ENCODE measurements at regions not wholly inside any gene's neighbourhood (a gene's known extent, or its start where the extent isn't known, plus 50 kb on each side); places are given as distances from the start of the nearest gene placed in this dataset.
"Not testable (repeated sequence)": the region's sequence is repeated elsewhere in the genome, so short reads cannot be mapped to it uniquely, and the experiment has no call there.

- no peak for DNase-seq (ENCODE audit: low read depth in 3 of 3)
These were observed 326.8 kb downstream of the CCDC85A start for GRCh38 chr2:56510610-56511009.

DNA sequence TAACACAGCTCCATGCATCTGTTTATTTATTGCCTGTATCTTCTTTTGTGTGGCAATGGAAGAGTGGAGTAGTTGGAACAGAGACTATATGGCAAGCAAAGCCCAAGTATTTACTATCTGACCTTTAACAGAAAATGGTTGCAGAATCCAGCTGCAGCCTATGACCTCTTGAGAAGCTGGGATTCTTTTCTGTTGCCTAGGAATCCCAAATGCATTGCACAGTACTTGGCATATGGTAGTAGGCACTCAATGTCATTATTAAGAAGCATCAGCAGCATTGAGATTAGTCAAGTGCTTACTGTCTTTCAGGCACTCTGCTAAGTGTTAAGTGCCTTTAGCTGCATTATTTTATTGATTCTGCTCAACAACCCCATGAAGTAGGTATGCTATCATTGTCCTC, 331.6 kb downstream of the CCDC85A start:
- no peak for DNase-seq (ENCODE audit: low read depth in 3 of 3)

- DNase-seq (ENCODE audit: low read depth in 3 of 3): no peak
These were observed 336.0 kb downstream of the CCDC85A start for GRCh38 chr2:56519806-56520205.

DNA sequence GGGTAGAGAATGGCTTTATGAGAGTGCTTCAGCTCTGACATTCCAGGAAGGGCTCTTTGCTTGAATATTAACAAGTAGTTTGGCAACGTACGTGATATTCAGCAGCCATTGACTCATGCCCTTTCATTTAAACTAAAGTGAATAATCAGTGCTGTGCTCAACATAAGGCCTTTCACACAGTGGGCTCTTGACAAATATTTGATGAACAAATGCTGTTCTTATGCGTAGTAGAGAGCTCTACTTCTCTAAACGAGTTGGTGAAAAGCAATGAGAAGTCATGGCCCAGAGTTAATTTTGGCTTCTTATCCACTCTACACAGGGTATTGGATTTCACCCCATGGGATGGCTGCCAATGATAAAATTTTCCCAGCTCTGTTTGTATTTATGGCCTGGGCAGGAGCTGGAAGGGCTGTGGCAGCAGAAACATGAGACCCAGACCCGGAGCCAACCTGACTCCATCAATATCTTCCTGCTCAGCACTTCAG, 338.9 kb downstream of the CCDC85A start:
- DNase-seq (ENCODE audit: low read depth in 3 of 3): no peak

GRCh38 chr2:56523816-56524215, 340.0 kb downstream of the CCDC85A start:
- no peak for DNase-seq (ENCODE audit: low read depth in 3 of 3)

DNA sequence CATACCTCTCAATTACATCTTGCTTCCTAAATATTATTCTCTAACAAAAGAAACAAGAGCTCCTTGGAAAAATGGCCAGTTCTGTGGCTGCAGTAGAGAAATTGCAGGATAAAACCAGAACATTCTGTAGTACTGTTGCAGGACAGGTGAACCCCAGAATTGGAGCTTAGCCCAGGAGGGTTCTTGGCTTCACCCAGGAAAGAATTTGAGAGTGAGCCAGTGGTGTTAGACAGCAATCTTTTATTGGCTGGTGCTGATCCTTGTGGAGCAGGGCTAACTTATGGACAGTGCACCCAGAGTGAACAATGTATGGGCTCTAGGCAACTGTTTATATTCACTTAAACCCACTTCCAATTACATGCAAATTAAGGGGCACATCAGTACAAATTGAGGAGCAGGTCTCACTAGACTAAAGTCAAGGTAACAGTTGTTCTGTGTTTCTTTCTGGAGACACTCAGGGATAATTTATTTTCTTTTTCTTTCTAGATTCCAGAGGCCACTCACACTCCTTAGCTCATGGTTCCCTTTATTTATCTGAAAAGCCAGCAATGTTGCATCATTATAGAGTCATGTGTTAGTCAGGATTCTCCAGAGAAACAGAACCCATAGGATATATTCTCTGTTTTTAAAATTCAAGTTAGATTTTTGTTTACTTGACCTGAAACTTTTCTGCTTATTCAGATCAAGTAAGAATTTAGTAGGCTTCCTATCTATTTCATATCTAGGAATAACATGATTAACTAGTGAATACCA, 348.1 kb downstream of the CCDC85A start:
- no peak for DNase-seq (ENCODE audit: low read depth in 3 of 3)

- no peak for DNase-seq (ENCODE audit: low read depth in 3 of 3)
These were observed 350.5 kb downstream of the CCDC85A start for GRCh38 chr2:56534321-56534720.

GRCh38 chr2:56537756-56538155, 354.0 kb downstream of the CCDC85A start:
- DNase-seq (ENCODE audit: low read depth in 3 of 3): no peak

DNA sequence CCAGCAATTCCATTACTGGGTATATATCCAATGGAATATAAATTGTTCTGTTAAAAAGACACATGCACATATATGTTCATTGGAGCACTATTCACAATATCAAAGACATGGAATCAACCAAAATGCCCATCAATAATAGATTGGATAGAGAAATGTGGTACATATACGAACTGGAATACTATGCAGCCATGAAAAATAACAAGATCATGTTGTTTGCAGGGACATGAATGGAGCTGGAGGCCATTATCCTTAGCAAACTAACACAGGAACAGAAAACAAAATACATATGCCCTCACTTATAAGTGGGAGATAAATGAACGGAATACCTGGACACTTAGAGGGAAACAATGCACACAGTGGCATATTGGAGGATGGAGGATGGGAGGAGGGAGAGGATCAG, 355.8 kb downstream of the CCDC85A start:
- DNase-seq (ENCODE audit: low read depth in 3 of 3): no peak

DNA sequence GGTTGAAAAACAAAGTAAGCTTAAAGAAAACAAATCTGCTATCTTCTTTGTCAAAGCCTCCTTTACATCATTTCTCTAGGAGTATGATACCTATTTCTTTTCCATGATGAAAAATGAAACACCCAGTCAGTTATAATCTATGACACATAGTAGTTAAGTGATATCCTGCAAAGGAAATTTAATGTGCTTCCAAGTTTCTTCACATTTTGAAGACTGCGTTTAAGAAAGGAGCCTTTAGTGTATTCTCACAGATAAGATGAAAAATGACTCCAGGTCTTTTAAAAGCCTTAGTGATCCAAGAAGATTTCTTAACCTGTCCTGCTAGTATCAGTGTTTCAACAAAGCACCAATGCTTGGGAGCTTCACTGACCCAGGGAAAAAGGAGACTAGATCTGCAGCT, 356.7 kb downstream of the CCDC85A start:
- no peak for DNase-seq (ENCODE audit: low read depth in 3 of 3)

DNA sequence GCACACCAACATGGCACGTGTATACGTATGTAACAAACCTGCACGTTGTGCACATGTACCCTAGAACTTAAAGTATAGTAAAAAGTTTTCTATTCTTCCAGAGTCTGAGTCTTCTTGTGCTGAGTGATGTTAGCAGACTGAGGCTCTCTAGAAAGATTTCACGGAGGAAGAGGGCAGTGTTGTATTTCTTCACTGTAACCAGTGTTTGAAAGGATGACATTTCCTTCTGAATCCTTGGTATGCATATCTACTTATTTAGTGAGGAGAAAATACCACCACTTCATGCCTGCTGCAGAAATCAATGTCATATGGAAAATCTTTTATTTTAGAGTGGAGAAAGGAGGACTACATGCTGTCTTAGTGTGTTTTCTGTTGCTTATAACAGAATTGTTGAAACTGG, 357.1 kb downstream of the CCDC85A start:
- no peak for DNase-seq (ENCODE audit: low read depth in 3 of 3)

- no peak for DNase-seq (ENCODE audit: low read depth in 3 of 3)
These were observed 358.4 kb downstream of the CCDC85A start for GRCh38 chr2:56542213-56542612.

DNA sequence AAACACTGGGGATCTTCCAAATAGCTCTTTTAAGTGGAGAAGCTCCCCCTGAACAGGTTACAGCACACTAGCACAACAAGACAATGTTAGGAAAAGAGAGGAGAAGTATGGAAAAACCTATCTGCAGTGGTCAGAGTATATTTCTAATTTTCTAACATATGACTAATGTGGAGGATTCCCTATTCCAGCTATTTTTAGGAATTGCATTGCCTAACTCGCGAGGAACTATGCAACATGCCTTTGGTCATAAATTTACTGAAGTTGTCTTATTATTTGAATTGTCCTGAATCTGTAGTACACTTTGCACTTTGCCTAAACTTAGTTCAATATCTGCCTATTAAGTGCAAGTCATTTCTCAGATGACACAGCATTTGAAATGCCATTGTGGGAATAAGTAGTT, 381.4 kb downstream of the CCDC85A start:
- DNase-seq (ENCODE audit: low read depth in 3 of 3): no peak

DNA sequence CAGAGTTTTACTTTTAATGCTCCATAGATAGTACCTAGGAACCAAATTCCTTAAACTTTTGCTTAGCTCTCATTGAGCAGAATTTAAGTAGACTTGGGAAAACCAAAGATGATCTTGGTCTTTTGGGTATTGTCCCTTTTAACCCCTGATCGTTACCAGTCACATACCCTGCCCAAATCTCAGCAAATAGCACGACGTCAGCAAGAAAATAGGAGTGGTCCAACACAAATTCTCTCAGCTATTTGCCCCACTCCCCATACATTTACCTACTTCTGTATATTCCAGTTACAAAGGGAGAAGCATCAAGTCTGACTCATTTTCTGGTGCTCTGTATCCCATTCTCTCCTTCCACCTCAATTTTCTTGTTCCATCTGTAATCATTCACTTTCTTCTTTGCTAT, 387.3 kb downstream of the CCDC85A start:
- DNase-seq (ENCODE audit: low read depth in 3 of 3): no peak

DNA sequence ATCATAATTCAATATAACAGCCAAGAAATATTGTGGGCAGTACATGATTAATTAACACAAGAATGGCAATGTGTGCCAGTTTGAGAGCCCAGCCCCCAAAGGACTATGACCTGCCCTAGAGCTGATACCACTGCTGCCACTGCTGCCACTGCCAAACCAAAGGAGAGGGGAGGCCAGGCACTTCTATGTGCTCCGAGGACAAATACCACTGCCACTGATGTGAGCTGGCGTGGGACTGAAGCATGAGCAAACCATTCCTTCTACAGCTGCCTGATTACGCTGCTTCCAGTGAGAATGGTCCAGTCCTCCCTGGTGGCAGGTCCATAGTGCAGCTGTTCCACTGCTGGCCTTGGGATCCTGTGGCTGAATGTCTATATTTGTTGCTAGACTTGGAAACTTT, 392.2 kb downstream of the CCDC85A start:
- no peak for DNase-seq (ENCODE audit: low read depth in 3 of 3)

DNA sequence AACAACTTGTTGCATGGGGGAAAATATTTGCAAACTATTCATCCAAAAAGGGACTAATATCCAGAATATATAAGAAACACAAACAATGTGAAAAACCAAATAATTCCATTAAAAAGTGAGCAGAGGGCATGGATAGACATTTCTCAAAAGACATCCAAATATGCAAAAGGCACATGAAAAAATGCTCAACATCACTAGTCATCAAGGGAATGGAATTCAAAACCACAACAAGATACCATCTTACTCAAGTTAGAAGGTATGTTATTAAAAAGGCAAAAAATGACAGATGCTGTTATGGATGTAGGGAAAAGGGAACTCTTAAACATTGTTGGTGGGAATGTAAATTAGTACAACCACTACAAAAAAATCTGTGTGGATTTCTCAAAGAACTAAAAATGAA, 396.5 kb downstream of the CCDC85A start:
- DNase-seq (ENCODE audit: low read depth in 3 of 3): no peak

- DNase-seq (ENCODE audit: low read depth in 3 of 3): no peak
These were observed 398.8 kb downstream of the CCDC85A start for GRCh38 chr2:56582570-56582969.

DNA sequence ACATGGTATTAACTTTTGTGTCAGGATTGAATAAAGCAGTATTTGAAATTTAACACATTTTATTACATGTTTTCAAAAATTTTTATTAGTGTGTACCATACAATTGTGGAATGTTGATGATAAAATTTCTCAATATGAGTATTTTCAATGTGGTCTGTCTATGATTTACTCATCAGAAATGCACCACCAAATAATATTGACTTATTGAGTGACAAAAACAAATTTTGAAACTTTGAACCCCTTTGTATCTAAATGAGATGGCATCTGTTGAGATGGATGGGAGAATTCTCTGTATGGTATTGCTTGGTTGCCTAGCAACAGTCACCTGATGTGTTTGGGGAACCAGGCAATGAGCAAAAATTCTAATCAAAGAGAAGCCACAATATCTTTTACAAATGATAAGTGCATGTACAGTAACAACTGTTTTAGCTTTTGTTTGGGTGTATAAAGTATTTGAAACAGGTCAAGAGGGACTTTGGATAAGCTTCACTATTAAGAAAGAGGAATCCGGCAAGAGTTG, 400.1 kb downstream of the CCDC85A start:
- no peak for DNase-seq (ENCODE audit: low read depth in 3 of 3)

- DNase-seq (ENCODE audit: low read depth in 3 of 3): no peak
These were observed 403.7 kb downstream of the CCDC85A start for GRCh38 chr2:56587456-56587855.

GRCh38 chr2:56589194-56589593, 405.4 kb downstream of the CCDC85A start:
- no peak for DNase-seq (ENCODE audit: low read depth in 3 of 3)

DNA sequence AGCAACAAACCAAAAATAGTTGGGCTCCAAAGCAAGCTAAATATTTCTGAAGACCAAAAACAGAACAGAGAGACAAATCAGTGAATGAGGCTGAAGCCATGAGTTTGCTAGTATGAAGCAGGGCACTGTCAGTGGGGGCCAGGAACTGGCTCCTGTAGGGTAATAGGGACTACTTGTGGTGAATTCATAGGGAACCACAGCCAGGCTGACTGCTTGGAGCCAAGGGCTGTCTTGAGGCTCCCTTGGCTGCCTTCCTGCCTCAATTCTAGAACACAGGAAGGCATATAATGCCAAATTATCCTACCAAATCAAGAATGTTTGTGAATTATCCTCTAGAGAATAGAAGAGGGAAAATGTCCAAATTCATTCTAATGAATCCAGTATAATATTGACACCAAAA, 406.0 kb downstream of the CCDC85A start:
- DNase-seq (ENCODE audit: low read depth in 3 of 3): no peak

GRCh38 chr2:56590611-56591010, 406.8 kb downstream of the CCDC85A start:
- DNase-seq (ENCODE audit: low read depth in 3 of 3): no peak

GRCh38 chr2:56606086-56606485, 422.3 kb downstream of the CCDC85A start:
- DNase-seq (ENCODE audit: low read depth in 3 of 3): not testable (repeated sequence)

DNA sequence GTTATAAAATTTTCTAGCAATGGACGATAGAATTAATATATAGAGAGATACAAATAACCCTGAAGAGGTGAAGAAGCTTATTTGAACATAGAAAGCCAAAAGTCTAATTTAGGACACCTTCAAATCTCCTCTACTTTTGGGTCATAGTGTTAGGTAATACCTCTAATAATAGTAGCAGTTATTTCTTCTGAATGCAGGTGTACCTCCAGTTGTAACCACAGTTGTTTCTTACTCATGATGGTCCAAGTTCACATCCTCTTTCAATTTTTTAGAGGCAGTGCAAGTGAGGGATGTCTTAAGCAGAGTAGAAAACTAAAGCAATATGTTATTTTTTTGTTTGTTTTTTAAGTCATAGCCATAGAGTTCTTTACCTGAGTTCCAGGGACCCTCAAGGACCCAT, 429.5 kb downstream of the CCDC85A start:
- no peak for DNase-seq (ENCODE audit: low read depth in 3 of 3)

Data from stimulated activated CD4-positive, alpha-beta T cell treated with anti-CD3 and anti-CD28 coated beads, TNF-alpha, amount 100 ng/mL, for 48 hours (primary cell).